SK-N-MC (cell line): ENCODE measurements at regions not wholly inside any gene's neighbourhood (a gene's known extent, or its start where the extent isn't known, plus 50 kb on each side); places are given as distances from the start of the nearest gene placed in this dataset.

Experiments used
- DNase-seq: peaks from one replicate; pipeline ENCODE4 v3.0.0-alpha.2; 2011; ENCODE audit warnings: low read depth, low spot score
- H3K27ac ChIP-seq: fragments of 200-600 bp; sonication (generic); 2 replicates; pipeline ENCODE4 v1.5.1; 2016; ENCODE audit warnings: mixed run types
- H3K36me3 ChIP-seq: fragments of 200-600 bp; sonication (generic); 2 replicates; pipeline ENCODE4 v1.6.1; 2017; ENCODE audit warnings: antibody characterized with exemption, low read length, mixed read lengths; ENCODE audit not compliant: insufficient read depth
- H3K4me3 ChIP-seq: fragments of 200-600 bp; sonication (generic); 2 replicates; pipeline ENCODE4 v1.5.1; 2016
- H3K9ac ChIP-seq: fragments of 200-600 bp; sonication (generic); 2 replicates; pipeline ENCODE4 v1.8.0; 2017; ENCODE audit warnings: mixed run types, mixed read lengths; ENCODE audit not compliant: insufficient read length
- H3K9me3 ChIP-seq: fragments of 200-600 bp; sonication (generic); 2 replicates; pipeline ENCODE4 v1.6.1; 2017; ENCODE audit warnings: low read depth, mild to moderate bottlenecking, antibody characterized with exemption, low read length, moderate library complexity, mixed read lengths
- EZH2 ChIP-seq: fragments of 200-600 bp; sonication (generic); IDR thresholded peaks from one replicate; pipeline ENCODE4 v1.6.1; 2017; ENCODE audit warnings: antibody characterized with exemption
- FOXP2 ChIP-seq: optimal IDR thresholded peaks from 2 replicates; pipeline ENCODE3; 2011; ENCODE audit warnings: mild to moderate bottlenecking, moderate library complexity; ENCODE audit not compliant: insufficient read depth; ENCODE audit errors: extremely low read length, control extremely low read depth
- POLR2AphosphoS5 ChIP-seq: IDR thresholded peaks from 2 replicates; pipeline ENCODE4 v1.6.1; 2012; ENCODE audit warnings: mild to moderate bottlenecking, low read depth, low read length, borderline replicate concordance

DNA sequence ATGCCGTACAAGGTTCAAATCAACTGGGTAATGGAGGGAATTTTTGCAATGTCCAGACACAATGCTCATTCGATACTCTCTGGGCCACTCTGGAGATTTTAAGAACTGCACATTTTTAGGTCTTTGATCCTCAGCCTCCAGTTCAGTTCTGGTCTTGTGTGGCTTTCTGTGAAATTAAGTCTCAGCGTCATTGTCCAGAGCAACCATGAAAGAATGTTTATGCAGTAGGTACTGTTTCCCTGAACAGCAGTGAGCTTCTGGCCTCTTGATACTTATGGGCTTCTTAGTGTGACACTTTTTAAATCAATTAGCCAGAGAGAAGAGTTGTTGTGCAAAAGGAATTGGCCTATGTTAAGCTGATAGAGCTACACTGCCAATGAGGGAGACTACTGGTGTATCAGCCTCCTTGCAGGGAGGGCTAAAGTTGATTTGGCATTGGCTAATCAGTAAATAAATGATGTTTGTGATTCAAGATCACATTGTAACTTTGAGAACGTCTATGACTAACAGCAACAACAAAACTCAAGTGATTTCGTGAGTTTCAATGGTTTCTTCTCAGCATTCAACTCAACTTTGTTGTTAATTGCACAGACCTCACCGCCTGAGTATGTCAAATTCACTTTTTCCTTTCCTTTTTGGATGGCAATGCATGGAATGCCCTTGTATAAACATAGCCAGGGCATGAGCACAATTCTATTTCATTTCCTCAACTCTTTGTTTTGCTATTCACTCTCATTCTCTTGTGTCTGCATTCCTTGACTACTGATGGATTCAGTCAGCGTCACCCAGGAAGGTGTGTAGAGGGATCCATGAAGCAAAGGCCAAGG lies 85.1 kb downstream of the GJA1 start:
- Histone ChIP-seq H3K4me3 (no peak overlapping the region), H3K27ac (no peak overlapping the region), H3K9me3 (no peaks in the 10 kb centered on the region), H3K9ac (no peak overlapping the region), H3K36me3 (no peaks in the 10 kb centered on the region)
- no peak for TF ChIP-seq POLR2AphosphoS5
- no peak for TF ChIP-seq FOXP2
- TF ChIP-seq EZH2, result no peak
- no peak for DNase-seq

DNA sequence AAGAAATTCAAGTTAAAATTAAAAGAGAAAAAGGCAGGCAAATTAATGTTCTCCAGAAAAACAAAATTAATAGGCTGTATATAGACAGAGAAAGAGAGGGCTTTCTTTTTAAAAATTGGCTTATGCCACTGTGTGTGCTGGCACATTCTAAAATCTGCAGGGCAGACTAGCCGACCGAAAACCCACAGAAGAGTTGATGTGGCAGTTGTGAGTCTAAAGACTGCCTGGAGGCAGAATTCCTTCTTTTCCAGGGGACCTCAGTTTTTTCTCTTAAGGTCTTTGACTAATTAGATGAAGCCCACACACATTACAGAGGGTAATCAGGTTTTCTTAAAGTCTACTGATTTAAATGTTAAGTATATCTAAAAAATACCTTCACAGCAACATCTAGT lies 85.7 kb downstream of the GJA1 start:
- Histone ChIP-seq H3K9ac (no peak overlapping the region), H3K36me3 (no peaks in the 10 kb centered on the region), H3K27ac (no peak overlapping the region), H3K4me3 (no peak overlapping the region), H3K9me3 (no peaks in the 10 kb centered on the region)
- DNase-seq, result no peak
- no peak for TF ChIP-seq FOXP2
- no peak for TF ChIP-seq POLR2AphosphoS5
- TF ChIP-seq EZH2, result no peak

DNA sequence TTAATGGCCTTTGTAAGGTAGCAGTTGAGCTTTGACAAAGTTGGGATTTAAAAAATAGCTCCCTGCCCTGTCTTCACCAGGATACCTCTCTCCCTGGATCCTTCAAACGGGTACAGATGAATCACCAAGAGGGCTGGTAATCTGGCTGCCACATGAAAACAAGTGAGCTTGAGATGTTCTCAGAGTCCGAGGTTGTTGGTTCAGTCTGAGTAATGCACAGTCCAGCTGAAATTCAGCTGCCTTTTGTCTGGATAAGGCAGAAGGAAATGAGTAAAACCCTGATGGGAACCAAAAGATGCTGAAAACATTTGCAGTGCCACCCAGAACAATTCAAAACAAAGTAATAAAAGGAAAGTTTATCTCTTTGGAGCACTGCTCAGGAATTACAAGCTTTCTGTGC lies 86.8 kb downstream of the GJA1 start:
- no peak for DNase-seq
- Histone ChIP-seq H3K36me3 (no peaks in the 10 kb centered on the region), H3K4me3 (no peak overlapping the region), H3K27ac (no peak overlapping the region), H3K9ac (no peak overlapping the region), H3K9me3 (no peaks in the 10 kb centered on the region)
- TF ChIP-seq FOXP2 (no peak), POLR2AphosphoS5 (no peak), EZH2 (no peak)

DNA sequence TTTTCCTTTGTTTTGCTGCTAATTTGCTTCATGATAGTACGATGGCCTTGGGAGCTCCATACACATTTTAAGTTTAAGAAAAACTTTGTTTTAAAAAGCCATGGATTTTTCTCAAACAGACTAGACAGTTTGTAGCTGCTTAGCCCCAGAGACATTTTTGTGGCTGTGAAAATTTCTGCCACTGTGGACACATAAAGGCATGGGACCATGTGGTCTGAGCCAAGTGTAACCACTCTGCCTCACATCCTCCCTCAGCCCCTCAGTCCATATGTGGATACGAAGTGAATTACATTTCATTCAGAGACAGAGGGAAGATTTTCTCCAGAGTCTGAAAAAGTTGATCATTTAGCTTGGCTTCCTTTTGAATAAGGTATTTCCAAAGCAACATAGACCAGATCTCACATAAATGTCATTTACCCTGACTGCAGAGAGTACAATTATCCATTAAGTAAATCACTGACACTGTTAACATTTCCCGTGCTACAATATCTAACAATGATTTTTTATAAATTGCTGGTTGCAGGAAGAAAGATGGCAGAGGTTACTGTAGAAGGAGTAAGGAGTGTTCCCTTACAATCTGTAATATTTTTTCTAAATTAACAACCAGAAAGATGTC lies 87.4 kb downstream of the GJA1 start:
- H3K36me3 ChIP-seq, result no peaks in the 10 kb centered on the region

DNA sequence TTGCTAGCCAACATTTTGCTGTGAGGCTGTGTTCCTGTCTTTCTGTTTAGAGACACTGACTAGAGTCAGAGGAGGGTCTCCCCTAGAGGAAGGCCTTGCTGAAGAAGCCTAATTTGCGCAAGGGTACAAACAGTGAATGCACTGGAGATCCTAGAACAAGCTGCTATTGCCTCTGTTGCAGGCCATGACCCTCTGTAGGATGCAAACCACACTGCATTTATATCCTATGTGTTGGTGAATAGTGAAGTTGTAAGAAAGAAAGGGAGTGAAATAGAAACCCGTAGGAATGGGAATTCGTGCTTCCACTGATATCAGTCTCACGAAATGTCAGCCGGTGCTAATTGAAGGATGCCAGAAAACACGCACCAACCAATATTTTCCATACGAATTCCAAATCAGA lies 88.2 kb downstream of the GJA1 start:
- H3K36me3 ChIP-seq, result no peaks in the 10 kb centered on the region
- no peak overlapping the region for H3K9ac ChIP-seq
- H3K9me3 ChIP-seq, result no peaks in the 10 kb centered on the region
- TF ChIP-seq EZH2, result no peak
- TF ChIP-seq POLR2AphosphoS5, result no peak
- TF ChIP-seq FOXP2, result no peak
- H3K4me3 ChIP-seq, result no peak overlapping the region
- DNase-seq, result no peak
- no peak overlapping the region for H3K27ac ChIP-seq

More for the DNA sequence above, 87.4 kb downstream of the GJA1 start:
- no peak for TF ChIP-seq POLR2AphosphoS5
- no peak for TF ChIP-seq EZH2
- TF ChIP-seq FOXP2, result no peak
- Histone ChIP-seq H3K9me3 (no peaks in the 10 kb centered on the region), H3K9ac (no peak overlapping the region), H3K27ac (no peak overlapping the region), H3K4me3 (no peak overlapping the region)
- no peak for DNase-seq

DNA sequence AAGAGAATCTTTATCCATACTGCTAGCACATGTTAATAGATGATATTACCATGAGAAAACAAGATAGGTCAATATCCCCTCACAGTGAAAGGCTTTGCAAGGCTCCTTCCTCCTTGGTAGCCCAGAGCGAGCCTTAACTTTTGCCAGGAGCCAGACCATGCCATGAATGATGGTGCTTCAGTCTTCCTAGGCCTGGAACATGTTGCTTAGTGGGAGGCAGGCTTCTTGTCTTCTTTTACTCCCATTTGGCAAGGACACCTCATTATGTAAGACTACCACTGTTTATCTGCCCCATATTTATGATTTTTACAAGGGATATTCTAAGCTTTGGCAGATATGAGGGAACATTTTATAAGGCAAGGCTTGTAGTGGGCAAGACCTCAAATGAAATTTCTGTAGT lies 90.8 kb downstream of the GJA1 start:
- H3K4me3 ChIP-seq, result no peak overlapping the region
- TF ChIP-seq EZH2, result no peak
- TF ChIP-seq FOXP2, result no peak
- TF ChIP-seq POLR2AphosphoS5, result no peak
- no peak overlapping the region for H3K27ac ChIP-seq
- H3K9me3 ChIP-seq, result no peaks in the 10 kb centered on the region
- H3K36me3 ChIP-seq, result no peaks in the 10 kb centered on the region
- no peak for DNase-seq
- no peak overlapping the region for H3K9ac ChIP-seq

DNA sequence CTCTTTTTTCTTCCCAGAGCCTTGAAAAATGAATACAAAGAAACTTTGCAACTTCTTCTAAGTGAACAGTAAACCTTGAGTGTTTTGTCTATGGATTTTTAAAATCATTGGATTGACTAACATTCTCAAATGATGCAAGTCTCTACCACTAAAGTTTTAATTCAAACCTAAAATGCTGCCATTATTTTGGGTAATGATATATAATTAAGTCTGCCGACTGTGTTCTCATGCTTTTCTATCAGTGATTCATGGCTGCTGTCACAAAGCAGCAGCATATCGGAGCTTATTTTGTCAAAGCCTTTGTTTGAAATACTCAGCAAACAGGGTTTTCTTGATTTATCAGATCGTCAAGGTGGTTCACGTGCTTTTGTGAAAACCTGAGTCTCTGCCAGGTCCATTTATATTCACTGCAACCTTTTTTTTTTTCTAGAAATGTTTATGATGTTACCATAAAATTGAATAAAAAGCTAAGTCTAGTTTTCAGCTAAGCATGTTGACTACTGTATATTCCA lies 96.3 kb downstream of the GJA1 start:
- Histone ChIP-seq H3K9ac (no peak overlapping the region), H3K9me3 (no peaks in the 10 kb centered on the region), H3K36me3 (no peaks in the 10 kb centered on the region), H3K4me3 (no peak overlapping the region), H3K27ac (no peak overlapping the region)
- DNase-seq, result no peak
- TF ChIP-seq FOXP2 (no peak), POLR2AphosphoS5 (no peak), EZH2 (no peak)

DNA sequence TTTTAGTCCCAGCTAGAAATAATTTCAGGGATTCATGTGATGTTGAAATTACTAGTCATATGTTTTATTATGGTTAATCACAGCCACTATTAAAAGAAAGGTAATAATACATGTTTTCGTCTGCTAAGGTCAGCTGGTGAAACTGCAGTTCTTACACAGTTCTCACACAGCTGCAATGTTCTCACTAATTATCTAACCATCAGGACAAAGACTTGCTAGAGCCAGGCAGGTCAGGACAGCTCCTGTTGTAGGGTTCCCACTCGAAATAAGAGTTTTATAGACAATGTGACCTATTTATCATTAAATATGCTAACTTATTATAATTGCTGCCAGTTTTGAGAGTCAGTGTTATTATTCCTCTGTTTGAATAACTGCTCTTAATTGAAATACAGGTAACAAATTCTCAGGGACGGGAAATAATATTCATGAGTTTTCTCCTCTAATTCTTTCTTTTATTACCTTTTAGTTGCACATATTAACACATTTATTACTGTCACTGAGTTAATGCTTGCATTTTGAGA lies 97.9 kb downstream of the GJA1 start:
- Histone ChIP-seq H3K36me3 (no peaks in the 10 kb centered on the region), H3K27ac (no peak overlapping the region), H3K9ac (no peak overlapping the region), H3K9me3 (no peaks in the 10 kb centered on the region), H3K4me3 (no peak overlapping the region)
- no peak for TF ChIP-seq FOXP2
- TF ChIP-seq POLR2AphosphoS5, result no peak
- no peak for TF ChIP-seq EZH2
- DNase-seq, result no peak
